Fibroblast of lung (primary cell): ENCODE measurements at regions not wholly inside any gene's neighbourhood (a gene's known extent, or its start where the extent isn't known, plus 50 kb on each side); places are given as distances from the start of the nearest gene placed in this dataset.

Experiments
- DNase-seq, 2 donors: peaks; one replicate each; pipeline versions ENCODE4 v3.0.0 to v3.0.0-alpha.2; 2010; ENCODE audit warnings: low read depth in 2 of 2
- H2AFZ ChIP-seq: 2 replicates; pipeline ENCODE4 v1.5.1; 2012; ENCODE audit warnings: low read length, control low read depth, inconsistent platforms
- H3K27ac ChIP-seq: 2 replicates; pipeline ENCODE4 v1.5.1; 2011; ENCODE audit warnings: low read length, control low read depth; ENCODE audit not compliant: insufficient read depth
- H3K27me3 ChIP-seq: 2 replicates; pipeline ENCODE4 v1.5.1; 2011; ENCODE audit warnings: mild to moderate bottlenecking, low read length; ENCODE audit not compliant: control insufficient read depth, insufficient read depth
- H3K36me3 ChIP-seq: 2 replicates; pipeline ENCODE4 v1.5.1; 2011; ENCODE audit warnings: low read length; ENCODE audit not compliant: control insufficient read depth, insufficient read depth
- H3K4me1 ChIP-seq: 2 replicates; pipeline ENCODE4 v1.5.1; 2011; ENCODE audit warnings: low read length; ENCODE audit not compliant: control insufficient read depth, insufficient read depth; ENCODE audit errors: extremely low read depth
- H3K4me2 ChIP-seq: 2 replicates; pipeline ENCODE4 v1.5.1; 2011; ENCODE audit warnings: low read length, control low read depth; ENCODE audit not compliant: insufficient read depth; ENCODE audit errors: extremely low read depth
- H3K4me3 ChIP-seq, 4 experiments: fragments of 200-600 bp in 1 of 4; sonication (generic) in 1 of 4; replicated peaks in 1 of 4; 2 replicates each; pipeline ENCODE4 v1.5.1; 2011 to 2016; ENCODE audit warnings: low read length in 4 of 4, low read depth in 3 of 4, mild to moderate bottlenecking in 3 of 4, control low read depth in 2 of 4, inconsistent platforms in 1 of 4, mixed read lengths in 1 of 4; ENCODE audit not compliant: insufficient read depth in 1 of 4; ENCODE audit errors: control extremely low read depth in 1 of 4
- H3K79me2 ChIP-seq: 2 replicates; pipeline ENCODE4 v1.5.1; 2012; ENCODE audit warnings: mild to moderate bottlenecking, low read length, inconsistent platforms; ENCODE audit not compliant: control insufficient read depth, insufficient read depth
- H3K9ac ChIP-seq: 2 replicates; pipeline ENCODE4 v1.5.1; 2011; ENCODE audit warnings: mild to moderate bottlenecking, low read length, control low read depth; ENCODE audit not compliant: insufficient read depth
- H3K9me3 ChIP-seq: 2 replicates; pipeline ENCODE4 v1.5.1; 2012; ENCODE audit warnings: low read depth, low read length; ENCODE audit not compliant: control insufficient read depth, insufficient read depth
- H4K20me1 ChIP-seq: 2 replicates; pipeline ENCODE4 v1.5.1; 2011; ENCODE audit warnings: low read length; ENCODE audit not compliant: control insufficient read depth, insufficient read depth; ENCODE audit errors: extremely low read depth
- EZH2 ChIP-seq: IDR thresholded peaks from 2 replicates; pipeline ENCODE4 v1.5.1; 2012; ENCODE audit warnings: low read length, control low read depth, mild to moderate bottlenecking; ENCODE audit errors: missing control alignments
- TF ChIP-seq, protein P1 (sequence below), 2 donors: IDR thresholded peaks in 1 of 2; conservative IDR thresholded peaks in 1 of 2; 1 replicate in 1 of 2; 2 replicates in 1 of 2; pipeline ENCODE4 v1.5.1; 2011 to 2012; ENCODE audit warnings: low read length in 2 of 2, control low read depth in 1 of 2, inconsistent platforms in 1 of 2, low read depth in 1 of 2, mild to moderate bottlenecking in 1 of 2

DNA sequence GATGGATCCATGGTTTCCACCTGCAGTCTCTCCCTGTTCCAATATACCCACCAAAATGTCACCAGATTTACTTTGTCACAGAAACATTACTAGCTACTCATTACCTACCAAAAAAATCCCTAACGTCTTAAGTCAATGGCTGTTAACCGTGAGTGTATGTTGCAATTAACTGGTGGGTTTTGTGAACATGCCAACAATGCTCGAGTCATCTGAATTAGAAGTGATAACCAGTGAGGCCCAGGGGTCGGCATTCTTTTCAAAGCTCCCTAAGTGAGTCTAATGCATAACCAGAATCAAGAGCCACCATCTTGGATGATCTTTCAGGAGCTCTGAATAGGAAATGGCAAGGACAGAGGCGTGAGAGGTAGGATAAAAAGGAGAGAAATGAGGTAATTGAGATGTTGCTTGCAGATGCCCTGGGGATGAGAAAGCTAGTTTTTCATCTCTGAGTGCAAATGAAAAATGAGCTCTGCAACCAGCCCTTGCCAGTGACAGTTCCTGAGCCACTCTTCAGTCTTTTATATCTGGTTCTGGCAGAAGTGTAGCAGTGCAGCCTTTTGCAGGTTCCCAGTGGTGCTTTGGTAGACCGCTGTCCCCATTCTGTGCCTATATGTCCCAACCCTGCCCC is 130.0 kb upstream of the RND3 start:
- Histone ChIP-seq H3K79me2 (no peaks in the 10 kb centered on the region), H3K27ac (no peak overlapping the region), H3K27me3 (no peaks in the 10 kb centered on the region), H3K9me3 (no peaks in the 10 kb centered on the region), H2AFZ (no peak overlapping the region), H3K4me2 (no peak overlapping the region), H4K20me1 (no peaks in the 10 kb centered on the region), H3K4me3 (no peak overlapping the region), H3K4me1 (peaks cover 15% of the 10 kb centered on the region), H3K36me3 (no peaks in the 10 kb centered on the region), H3K9ac (no peak overlapping the region)
- no peak for DNase-seq
- no peak for TF ChIP-seq EZH2
- TF ChIP-seq, protein P1, sequence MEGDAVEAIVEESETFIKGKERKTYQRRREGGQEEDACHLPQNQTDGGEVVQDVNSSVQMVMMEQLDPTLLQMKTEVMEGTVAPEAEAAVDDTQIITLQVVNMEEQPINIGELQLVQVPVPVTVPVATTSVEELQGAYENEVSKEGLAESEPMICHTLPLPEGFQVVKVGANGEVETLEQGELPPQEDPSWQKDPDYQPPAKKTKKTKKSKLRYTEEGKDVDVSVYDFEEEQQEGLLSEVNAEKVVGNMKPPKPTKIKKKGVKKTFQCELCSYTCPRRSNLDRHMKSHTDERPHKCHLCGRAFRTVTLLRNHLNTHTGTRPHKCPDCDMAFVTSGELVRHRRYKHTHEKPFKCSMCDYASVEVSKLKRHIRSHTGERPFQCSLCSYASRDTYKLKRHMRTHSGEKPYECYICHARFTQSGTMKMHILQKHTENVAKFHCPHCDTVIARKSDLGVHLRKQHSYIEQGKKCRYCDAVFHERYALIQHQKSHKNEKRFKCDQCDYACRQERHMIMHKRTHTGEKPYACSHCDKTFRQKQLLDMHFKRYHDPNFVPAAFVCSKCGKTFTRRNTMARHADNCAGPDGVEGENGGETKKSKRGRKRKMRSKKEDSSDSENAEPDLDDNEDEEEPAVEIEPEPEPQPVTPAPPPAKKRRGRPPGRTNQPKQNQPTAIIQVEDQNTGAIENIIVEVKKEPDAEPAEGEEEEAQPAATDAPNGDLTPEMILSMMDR (conservative IDR thresholded peaks at IDR 0.05 in 1 of 2, IDR thresholded peaks at IDR 0.05 in 1 of 2; ENCODE audit: low read depth in 1 of 2, low read length in 2 of 2), result no peak

DNA sequence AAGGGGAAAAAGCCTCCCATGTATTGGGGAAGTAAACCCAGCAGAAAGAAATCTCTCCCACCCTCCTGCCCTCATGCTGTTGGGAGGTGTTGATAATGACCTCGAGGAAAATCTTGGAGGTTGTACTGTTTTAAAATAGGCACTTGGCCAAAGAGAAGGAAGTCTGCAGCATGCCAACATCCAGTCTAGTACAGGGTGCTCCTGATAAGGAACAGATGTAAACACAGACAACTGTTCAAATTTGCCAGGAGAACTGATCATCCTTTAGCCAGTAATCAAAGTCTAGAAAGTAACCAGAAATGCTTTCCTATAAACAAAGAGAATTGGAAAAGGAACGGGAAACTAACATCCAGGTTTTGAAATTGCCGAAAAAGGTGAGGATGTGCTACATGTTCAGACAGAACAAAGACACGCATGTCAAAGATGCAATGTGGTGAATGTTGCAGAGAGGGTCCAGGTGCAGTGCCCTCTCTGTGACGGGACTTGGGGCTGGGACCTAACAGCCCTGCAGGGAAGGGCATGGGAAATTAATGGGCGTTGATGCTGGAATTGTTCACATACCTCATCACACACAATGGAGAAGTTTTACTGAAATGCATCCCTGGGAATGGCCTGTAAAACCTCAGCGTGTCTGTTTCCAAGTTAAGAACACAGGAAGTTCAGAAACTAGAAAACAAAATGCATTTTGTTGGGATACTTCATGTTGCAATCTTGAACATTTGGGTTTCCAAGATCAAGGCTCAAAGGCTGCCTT is 125.7 kb upstream of the RND3 start:
- Histone ChIP-seq H3K36me3 (no peaks in the 10 kb centered on the region), H3K4me3 (no peak overlapping the region), H4K20me1 (no peaks in the 10 kb centered on the region), H3K27me3 (no peaks in the 10 kb centered on the region), H3K4me1 (peaks cover 6% of the 10 kb centered on the region), H3K9me3 (no peaks in the 10 kb centered on the region), H2AFZ (no peak overlapping the region), H3K4me2 (no peak overlapping the region), H3K79me2 (no peaks in the 10 kb centered on the region), H3K9ac (no peak overlapping the region), H3K27ac (no peak overlapping the region)
- no peak for DNase-seq
- TF ChIP-seq, protein P1 (conservative IDR thresholded peaks at IDR 0.05 in 1 of 2, IDR thresholded peaks at IDR 0.05 in 1 of 2; ENCODE audit: low read depth in 1 of 2, low read length in 2 of 2), result no peak
- TF ChIP-seq EZH2, result no peak

DNA sequence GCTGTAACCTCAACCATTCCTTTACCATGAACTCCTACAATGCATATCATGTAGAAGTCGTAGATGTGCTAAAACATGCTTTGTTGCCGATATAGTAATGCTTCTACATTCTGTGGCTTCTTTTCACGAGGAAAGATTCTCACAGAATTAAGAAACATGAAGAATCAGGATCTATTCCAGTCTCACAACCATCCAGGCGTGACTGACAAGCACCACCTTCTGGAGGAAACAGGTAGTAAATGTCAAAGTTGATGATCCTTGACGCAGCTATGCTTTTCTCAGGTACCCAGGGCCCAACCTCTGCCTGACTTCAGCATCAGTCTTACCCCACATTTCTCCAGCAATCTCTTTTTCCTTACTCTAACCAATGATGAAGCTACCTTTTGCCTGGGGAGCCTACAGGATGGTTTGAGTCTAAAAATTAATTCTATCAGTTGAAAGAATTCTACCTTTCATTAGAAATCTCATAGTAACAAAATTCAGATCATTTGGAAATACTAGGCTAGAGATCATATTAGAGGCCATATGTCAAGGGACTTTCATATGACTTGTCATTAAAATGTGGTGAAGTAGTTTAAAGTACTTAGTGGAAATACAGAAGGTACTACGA is 123.3 kb upstream of the RND3 start:
- no peak overlapping the region for H2AFZ ChIP-seq
- H3K27ac ChIP-seq, result no peak overlapping the region
- H3K4me1 ChIP-seq, result peaks cover 6% of the 10 kb centered on the region
- DNase-seq, result peak in 1 of 2 donors; percentile 56
- no peak overlapping the region for H3K4me3 ChIP-seq
- H3K4me2 ChIP-seq, result no peak overlapping the region
- H4K20me1 ChIP-seq, result no peaks in the 10 kb centered on the region
- TF ChIP-seq EZH2, result no peak
- TF ChIP-seq, protein P1 (conservative IDR thresholded peaks at IDR 0.05 in 1 of 2, IDR thresholded peaks at IDR 0.05 in 1 of 2; ENCODE audit: low read depth in 1 of 2, low read length in 2 of 2), result peak; percentile 57 to 60
- no peaks in the 10 kb centered on the region for H3K27me3 ChIP-seq
- no peaks in the 10 kb centered on the region for H3K9me3 ChIP-seq
- H3K9ac ChIP-seq, result no peak overlapping the region
- no peaks in the 10 kb centered on the region for H3K79me2 ChIP-seq
- H3K36me3 ChIP-seq, result no peaks in the 10 kb centered on the region
